IMR-90 (cell line): ENCODE measurements at regions not wholly inside any gene's neighbourhood (a gene's known extent, or its start where the extent isn't known, plus 50 kb on each side); places are given as distances from the start of the nearest gene placed in this dataset.

Source experiments
- ATAC-seq: fragments of 200-7000 bp; cut with Tn5 transposase; 2 replicates; pipeline ENCODE4 v1.9.1; 2020; ENCODE audit warnings: low read depth, mild to moderate bottlenecking, moderate library complexity
- BruUV-seq: library from RNA; stranded (reverse); fragments of 400-500 nt; replicated peaks from 2 replicates; lab custom pipeline; 2021; lab: Mats Ljungman, UMichigan
- CTCF ChIA-PET: fragments of 300-600 bp; formaldehyde crosslinking; extraction: SDS; loops from one replicate; lab custom pipeline; 2021; ENCODE audit warnings: antibody characterized with exemption; lab: Yijun Ruan, JAX
- POLR2A ChIA-PET: fragments of 300-600 bp; sonication (Branson Sonifier 250); formaldehyde crosslinking; loops from one replicate; lab custom pipeline; 2022; ENCODE audit warnings: antibody characterized with exemption; ENCODE audit not compliant: unreplicated experiment; lab: Charles Lee
- DNase-seq: peaks from one replicate; pipeline ENCODE4 v3.0.0; 2013
- H2AFZ ChIP-seq: replicated peaks from 2 replicates; pipeline ENCODE3; 2013; ENCODE audit warnings: low read length, mild to moderate bottlenecking; ENCODE audit not compliant: poor library complexity
- H2AK5ac ChIP-seq: 2 replicates; pipeline ENCODE4 v1.6.1; 2013; ENCODE audit warnings: low read depth, low read length, inconsistent platforms
- H2AK9ac ChIP-seq: replicated peaks from 2 replicates; pipeline ENCODE3; 2013; ENCODE audit warnings: mild to moderate bottlenecking, low read depth, low read length, moderate library complexity; ENCODE audit not compliant: poor library complexity
- H2BK120ac ChIP-seq: 2 replicates; pipeline ENCODE4 v1.6.1; 2013; ENCODE audit warnings: low read depth, low read length, inconsistent platforms
- H2BK15ac ChIP-seq: 3 replicates; pipeline ENCODE4 v1.6.1; 2013; ENCODE audit warnings: low read depth, low read length, inconsistent platforms
- H2BK20ac ChIP-seq: 2 replicates; pipeline ENCODE4 v1.6.1; 2013; ENCODE audit warnings: low read depth, mild to moderate bottlenecking, inconsistent platforms, low read length, moderate library complexity
- H2BK5ac ChIP-seq: 2 replicates; pipeline ENCODE4 v1.6.1; 2013; ENCODE audit warnings: mild to moderate bottlenecking, low read depth, low read length, inconsistent platforms; ENCODE audit not compliant: poor library complexity, severe bottlenecking
- H3K14ac ChIP-seq: replicated peaks from 2 replicates; pipeline ENCODE4 v1.6.1; 2013; ENCODE audit warnings: low read depth, low read length, inconsistent platforms
- H3K18ac ChIP-seq: 2 replicates; pipeline ENCODE4 v1.6.1; 2013; ENCODE audit warnings: low read depth, low read length, control low read depth
- H3K23ac ChIP-seq: 2 replicates; pipeline ENCODE4 v1.6.1; 2013; ENCODE audit warnings: low read depth, low read length, inconsistent platforms
- H3K27ac ChIP-seq: 2 replicates; pipeline ENCODE4 v1.5.1; 2013; ENCODE audit warnings: mild to moderate bottlenecking, control low read depth, low read length; ENCODE audit not compliant: insufficient read depth
- H3K27me3 ChIP-seq: 2 replicates; pipeline ENCODE4 v1.6.1; 2013; ENCODE audit warnings: low read length; ENCODE audit not compliant: control insufficient read depth, insufficient read depth
- H3K36me3 ChIP-seq: 2 replicates; pipeline ENCODE4 v1.6.1; 2013; ENCODE audit warnings: low read length, mixed read lengths; ENCODE audit not compliant: control insufficient read depth, insufficient read depth
- H3K4ac ChIP-seq: 2 replicates; pipeline ENCODE4 v1.6.1; 2013; ENCODE audit warnings: low read depth, low read length, inconsistent platforms
- H3K4me1 ChIP-seq: 2 replicates; pipeline ENCODE4 v1.6.1; 2013; ENCODE audit warnings: low read length, mixed read lengths; ENCODE audit not compliant: control insufficient read depth, insufficient read depth
- H3K4me2 ChIP-seq: 2 replicates; pipeline ENCODE4 v1.6.1; 2013; ENCODE audit warnings: low read depth, mild to moderate bottlenecking, control low read depth, low read length, moderate library complexity
- H3K4me3 ChIP-seq: 2 replicates; pipeline ENCODE4 v1.5.1; 2013; ENCODE audit warnings: low read depth, mild to moderate bottlenecking, control low read depth, low read length, moderate library complexity; ENCODE audit not compliant: insufficient read depth
- H3K56ac ChIP-seq: 2 replicates; pipeline ENCODE4 v1.6.1; 2013; ENCODE audit warnings: low read length, inconsistent platforms; ENCODE audit not compliant: insufficient read depth; ENCODE audit errors: extremely low read depth
- H3K79me1 ChIP-seq, 2 experiments: 2 replicates each; pipeline ENCODE4 v1.6.1; 2013; ENCODE audit warnings: low read length in 2 of 2, inconsistent platforms in 1 of 2, low read depth in 1 of 2
- H3K9ac ChIP-seq: 2 replicates; pipeline ENCODE4 v1.6.1; 2013; ENCODE audit warnings: low read depth, low read length, control low read depth
- H3K9me1 ChIP-seq: 2 replicates; pipeline ENCODE4 v1.6.1; 2013; ENCODE audit warnings: low read length, inconsistent platforms; ENCODE audit not compliant: insufficient read depth
- H3K9me3 ChIP-seq: 2 replicates; pipeline ENCODE4 v1.6.1; 2013; ENCODE audit warnings: low read length; ENCODE audit not compliant: control insufficient read depth, insufficient read depth
- H4K20me1 ChIP-seq: 2 replicates; pipeline ENCODE4 v1.6.1; 2013; ENCODE audit warnings: low read length, inconsistent platforms; ENCODE audit not compliant: insufficient read depth
- H4K5ac ChIP-seq: 2 replicates; pipeline ENCODE4 v1.6.1; 2013; ENCODE audit warnings: mild to moderate bottlenecking, low read depth, low read length, control low read depth
- H4K8ac ChIP-seq, 2 experiments: 2 replicates each; pipeline ENCODE4 v1.6.1; 2013; ENCODE audit warnings: low read depth in 2 of 2, low read length in 2 of 2, control low read depth in 1 of 2, inconsistent platforms in 1 of 2
- H4K91ac ChIP-seq: 2 replicates; pipeline ENCODE4 v1.6.1; 2013; ENCODE audit warnings: low read depth, low read length, inconsistent platforms; ENCODE audit not compliant: insufficient read depth
- BHLHE40 ChIP-seq: fragments of 150-350 bp; IDR thresholded peaks from 2 replicates; pipeline ENCODE4 v1.6.1; 2016; ENCODE audit warnings: mild to moderate bottlenecking, low read depth, low read length
- CEBPB ChIP-seq: IDR thresholded peaks from 2 replicates; pipeline ENCODE4 v1.6.1; 2012; ENCODE audit warnings: low read depth, low read length, improper control_type of control experiment
- CHD1 ChIP-seq: IDR thresholded peaks from 2 replicates; pipeline ENCODE4 v1.6.1; 2012; ENCODE audit warnings: low read depth, low read length, improper control_type of control experiment
- ELK1 ChIP-seq: fragments of 150-350 bp; IDR thresholded peaks from 2 replicates; pipeline ENCODE4 v1.6.1; 2016; ENCODE audit warnings: low read depth, mild to moderate bottlenecking, low read length, moderate library complexity, borderline replicate concordance
- FOS ChIP-seq: fragments of 150-350 bp; IDR thresholded peaks from 2 replicates; pipeline ENCODE4 v1.6.1; 2016; ENCODE audit warnings: low read depth, low read length
- MAFK ChIP-seq: IDR thresholded peaks from 2 replicates; pipeline ENCODE4 v1.6.1; 2012; ENCODE audit warnings: low read depth, low read length, improper control_type of control experiment
- MAZ ChIP-seq: IDR thresholded peaks from 2 replicates; pipeline ENCODE4 v1.6.1; 2012; ENCODE audit warnings: low read depth, mild to moderate bottlenecking, low read length, improper control_type of control experiment, moderate library complexity, borderline replicate concordance
- MXI1 ChIP-seq: IDR thresholded peaks from 2 replicates; pipeline ENCODE4 v1.6.1; 2012; ENCODE audit warnings: low read depth, mild to moderate bottlenecking, low read length, moderate library complexity, borderline replicate concordance
- NFE2L2 ChIP-seq: fragments of 150-350 bp; IDR thresholded peaks from 2 replicates; pipeline ENCODE4 v1.6.1; 2016; ENCODE audit warnings: low read depth, mild to moderate bottlenecking, low read length
- POLR2A ChIP-seq: IDR thresholded peaks from 2 replicates; pipeline ENCODE4 v1.6.1; 2012; ENCODE audit warnings: mild to moderate bottlenecking, low read depth, low read length
- RAD21 ChIP-seq: IDR thresholded peaks from 2 replicates; pipeline ENCODE4 v1.6.1; 2012; ENCODE audit warnings: low read length, improper control_type of control experiment
- RCOR1 ChIP-seq: IDR thresholded peaks from 2 replicates; pipeline ENCODE4 v1.6.1; 2012; ENCODE audit warnings: mild to moderate bottlenecking, low read length, improper control_type of control experiment; ENCODE audit not compliant: insufficient replicate concordance
- RFX5 ChIP-seq: IDR thresholded peaks from 2 replicates; pipeline ENCODE4 v1.8.0; 2012; ENCODE audit warnings: low read depth, mild to moderate bottlenecking, low read length, moderate library complexity
- WGBS, 2 experiments: methylation state at CpG; one replicate each; pipeline versions ENCODE4 v1.1.5 to v1.1.7; 2013; ENCODE audit warnings: missing lambda C conversion rate in 2 of 2; ENCODE audit not compliant: insufficient read length in 1 of 2; ENCODE audit errors: extremely low coverage in 2 of 2; 5-methylcytosine and 5-hydroxymethylcytosine counted together
- dilution Hi-C: fragments of 300-500 bp; cut with HindIII; formaldehyde crosslinking; loops from one replicate; pipeline ENCODE4 v1.14.3; 2018; ENCODE audit warnings: low sequenced_read_pairs; ENCODE audit not compliant: unreplicated experiment
- in situ Hi-C: fragments of 300-500 bp; cut with MboI; formaldehyde crosslinking; loops from 3 replicates; pipeline ENCODE4 v1.14.3; 2019; ENCODE audit warnings: low sequenced_read_pairs, inconsistent platforms, mixed read lengths
- intact Hi-C: fragments of 100-400 bp; cut with micrococcal nuclease; formaldehyde crosslinking; loops from 2 replicates; pipeline ENCODE4 v1.10.0; 2022
- TF ChIP-seq, protein P1 (sequence below): fragments of 150-350 bp; IDR thresholded peaks from 2 replicates; pipeline ENCODE4 v1.6.1; 2017; ENCODE audit warnings: mild to moderate bottlenecking, antibody characterized with exemption, low read length, low read depth

GRCh38 chr1:55931081-55931940 is 648.1 kb downstream of the PLPP3 start:
- H2AK9ac ChIP-seq, result no peak overlapping the region
- in situ Hi-C loops, result no loop called here
- intact Hi-C loops, result no loop called here
- no peaks in the 10 kb centered on the region for H3K27me3 ChIP-seq
- peak overlapping the region; percentile 9 for H2AFZ ChIP-seq
- H2BK20ac ChIP-seq, result peak overlapping the region; percentile 26; the same call in 1 of the 2 replicates
- peak overlapping the region; percentile 78 for H3K18ac ChIP-seq
- H4K20me1 ChIP-seq, result no peaks in the 10 kb centered on the region
- 33% methylated on average over 1 of the region's 4 CpGs; no CpG with 5 or more reads in 1 of the 2 experiments for WGBS, 2 experiments
- no peak overlapping the region for H2BK15ac ChIP-seq
- H3K56ac ChIP-seq, result no peak overlapping the region
- H3K4me3 ChIP-seq, result no peak overlapping the region
- no peak overlapping the region for H2BK5ac ChIP-seq
- peak overlapping the region; percentile 66; the same call in 1 of the 2 replicates for H2AK5ac ChIP-seq
- H3K27ac ChIP-seq, result peak overlapping the region; percentile 73; the same call in 1 of the 2 replicates
- peak overlapping the region; percentile 0; the same call in 1 of the 2 replicates for H3K4ac ChIP-seq
- peaks cover 4% of the 10 kb centered on the region; the same call in 1 of the 2 replicates for H3K9me1 ChIP-seq
- dilution Hi-C loops, result no loop called here
- BruUV-seq, result no TSS peak
- no peaks in the 10 kb centered on the region for H3K36me3 ChIP-seq
- H3K9ac ChIP-seq, result no peak overlapping the region
- no peak overlapping the region for H3K23ac ChIP-seq
- H4K8ac ChIP-seq, result no peak overlapping the region
- no peak overlapping the region for H3K14ac ChIP-seq
- peak overlapping the region; percentile 91 for H4K5ac ChIP-seq
- ChIA-PET CTCF (no interaction called here), POLR2A (no interaction called here)
- ATAC-seq, result peak; percentile 78
- no peak overlapping the region for H4K91ac ChIP-seq
- H3K79me1 ChIP-seq, result no peaks in the 10 kb centered on the region
- H3K4me1 ChIP-seq, result peaks cover 9% of the 10 kb centered on the region
- peaks cover 4% of the 10 kb centered on the region; the same call in 1 of the 2 replicates for H3K9me3 ChIP-seq
- peak overlapping the region; percentile 41; the same call in 1 of the 2 replicates for H2BK120ac ChIP-seq
- no peak overlapping the region; the same call in 1 of the 2 replicates for H3K4me2 ChIP-seq
- DNase-seq, result peak; percentile 35
- TF ChIP-seq RCOR1 (no peak), RFX5 (no peak), CEBPB (no peak), MXI1 (no peak), ELK1 (no peak), POLR2A (no peak), MAFK (no peak), RAD21 (no peak), MAZ (no peak), NFE2L2 (no peak), CHD1 (no peak), BHLHE40 (no peak), FOS (no peak)
- TF ChIP-seq, protein P1, sequence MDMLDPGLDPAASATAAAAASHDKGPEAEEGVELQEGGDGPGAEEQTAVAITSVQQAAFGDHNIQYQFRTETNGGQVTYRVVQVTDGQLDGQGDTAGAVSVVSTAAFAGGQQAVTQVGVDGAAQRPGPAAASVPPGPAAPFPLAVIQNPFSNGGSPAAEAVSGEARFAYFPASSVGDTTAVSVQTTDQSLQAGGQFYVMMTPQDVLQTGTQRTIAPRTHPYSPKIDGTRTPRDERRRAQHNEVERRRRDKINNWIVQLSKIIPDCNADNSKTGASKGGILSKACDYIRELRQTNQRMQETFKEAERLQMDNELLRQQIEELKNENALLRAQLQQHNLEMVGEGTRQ, result no peak
